Fibroblast of the aortic adventitia (primary cell): ENCODE measurements at regions not wholly inside any gene's neighbourhood (a gene's known extent, or its start where the extent isn't known, plus 50 kb on each side); places are given as distances from the start of the nearest gene placed in this dataset.

Experiments used
- DNase-seq: peaks from one replicate; pipeline ENCODE4 v3.0.0-alpha.2; 2010; ENCODE audit warnings: low read depth
- H3K4me3 ChIP-seq: 2 replicates; pipeline ENCODE4 v1.5.1; 2011; ENCODE audit warnings: low read depth, mild to moderate bottlenecking, control low read depth, low read length, moderate library complexity
- TF ChIP-seq, protein P1 (sequence below): IDR thresholded peaks from 2 replicates; pipeline ENCODE4 v1.5.1; 2011; ENCODE audit warnings: mild to moderate bottlenecking, low read length, control low read depth, inconsistent platforms; ENCODE audit not compliant: insufficient read depth

- TF ChIP-seq, protein P1, sequence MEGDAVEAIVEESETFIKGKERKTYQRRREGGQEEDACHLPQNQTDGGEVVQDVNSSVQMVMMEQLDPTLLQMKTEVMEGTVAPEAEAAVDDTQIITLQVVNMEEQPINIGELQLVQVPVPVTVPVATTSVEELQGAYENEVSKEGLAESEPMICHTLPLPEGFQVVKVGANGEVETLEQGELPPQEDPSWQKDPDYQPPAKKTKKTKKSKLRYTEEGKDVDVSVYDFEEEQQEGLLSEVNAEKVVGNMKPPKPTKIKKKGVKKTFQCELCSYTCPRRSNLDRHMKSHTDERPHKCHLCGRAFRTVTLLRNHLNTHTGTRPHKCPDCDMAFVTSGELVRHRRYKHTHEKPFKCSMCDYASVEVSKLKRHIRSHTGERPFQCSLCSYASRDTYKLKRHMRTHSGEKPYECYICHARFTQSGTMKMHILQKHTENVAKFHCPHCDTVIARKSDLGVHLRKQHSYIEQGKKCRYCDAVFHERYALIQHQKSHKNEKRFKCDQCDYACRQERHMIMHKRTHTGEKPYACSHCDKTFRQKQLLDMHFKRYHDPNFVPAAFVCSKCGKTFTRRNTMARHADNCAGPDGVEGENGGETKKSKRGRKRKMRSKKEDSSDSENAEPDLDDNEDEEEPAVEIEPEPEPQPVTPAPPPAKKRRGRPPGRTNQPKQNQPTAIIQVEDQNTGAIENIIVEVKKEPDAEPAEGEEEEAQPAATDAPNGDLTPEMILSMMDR, result no peak
- no peak overlapping the region for H3K4me3 ChIP-seq
- DNase-seq, result no peak
Observed at GRCh38 chr9:71592400-71592799, 175.9 kb downstream of the CEMIP2 start.

GRCh38 chr9:71590362-71590761 is 178.0 kb downstream of the CEMIP2 start:
- TF ChIP-seq, protein P1, result no peak
- no peak overlapping the region for H3K4me3 ChIP-seq

DNA sequence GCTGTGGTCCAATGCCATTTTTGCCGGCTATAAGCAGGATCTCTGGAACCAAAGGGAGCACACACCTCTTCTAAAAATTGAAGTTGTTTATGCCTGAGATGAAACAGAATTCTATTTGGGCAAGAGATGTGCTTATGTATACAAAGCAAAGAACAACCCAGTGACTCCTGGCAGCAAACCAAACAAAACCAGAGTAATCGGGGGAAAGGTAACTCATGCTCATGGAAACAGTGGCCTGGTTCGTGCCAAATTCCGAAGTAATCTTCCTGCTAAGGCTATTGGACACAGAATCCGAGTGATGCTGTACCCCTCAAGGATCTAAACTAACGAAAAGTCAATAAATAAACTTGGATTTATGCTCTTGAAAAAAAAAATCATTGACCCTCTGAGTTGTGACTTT is 178.7 kb downstream of the CEMIP2 start:
- TF ChIP-seq, protein P1, result no peak
- H3K4me3 ChIP-seq, result no peak overlapping the region
- DNase-seq, result no peak

More at GRCh38 chr9:71590362-71590761, 178.0 kb downstream of the CEMIP2 start:
- no peak for DNase-seq

DNA sequence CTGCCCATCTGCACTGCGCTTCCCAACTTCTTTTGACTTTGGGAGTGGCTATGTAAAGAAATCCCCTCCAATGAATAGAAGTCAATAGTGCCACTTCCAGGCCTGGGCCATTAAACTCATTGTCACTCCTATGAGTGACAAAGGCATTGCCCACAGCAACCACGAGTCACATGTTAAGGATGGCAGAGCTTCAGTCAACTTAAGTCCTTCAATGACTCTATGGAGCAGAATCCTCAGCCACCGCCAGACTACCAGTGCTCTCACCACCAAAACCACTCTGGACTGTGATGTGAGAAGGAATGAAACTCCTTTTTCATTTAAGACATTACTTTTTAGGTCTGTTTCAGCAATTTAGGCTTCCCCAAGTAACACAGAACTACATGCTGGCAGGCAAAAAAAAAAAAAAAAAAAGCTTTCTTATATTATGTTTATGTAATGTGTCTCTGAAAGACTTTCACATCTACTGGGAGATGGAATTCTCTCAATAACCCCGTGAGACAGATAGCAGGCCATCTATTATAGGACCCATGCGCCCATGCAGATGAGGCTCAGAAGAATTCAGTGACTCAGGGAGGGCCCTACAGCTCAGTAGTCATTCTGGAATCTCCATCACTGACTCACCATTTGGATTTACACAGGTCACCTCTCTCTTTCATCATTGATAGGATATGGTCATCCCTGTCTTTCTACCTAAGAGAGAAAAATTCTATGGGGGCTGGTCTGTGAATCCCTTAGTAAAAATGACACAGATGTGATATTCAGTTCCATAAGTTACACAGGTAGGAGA is 180.5 kb downstream of the CEMIP2 start:
- TF ChIP-seq, protein P1, result no peak
- H3K4me3 ChIP-seq, result no peak overlapping the region
- no peak for DNase-seq

DNA sequence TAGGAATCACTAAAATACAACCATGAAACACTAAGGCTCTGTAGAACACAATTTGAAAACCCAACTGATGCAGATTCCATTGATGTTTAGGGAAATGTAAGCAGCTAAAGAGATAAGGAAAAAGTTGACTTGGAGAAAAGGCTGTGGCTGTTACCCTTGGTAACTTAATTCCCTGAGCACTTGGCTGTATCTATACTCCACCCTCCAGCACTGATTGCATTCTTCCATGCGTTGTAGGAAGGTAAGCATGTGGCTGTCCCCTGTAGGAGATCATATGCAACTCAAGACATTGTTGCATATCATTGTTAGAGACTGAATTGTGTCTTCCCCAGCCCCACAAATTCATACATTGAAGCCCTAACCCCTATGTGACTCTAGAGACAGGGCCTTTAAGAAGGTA is 184.5 kb downstream of the CEMIP2 start:
- no peak for DNase-seq
- H3K4me3 ChIP-seq, result no peak overlapping the region
- TF ChIP-seq, protein P1, result no peak

- DNase-seq, result no peak
- H3K4me3 ChIP-seq, result no peak overlapping the region
- TF ChIP-seq, protein P1, result no peak
Observed at GRCh38 chr9:71582347-71582746, 186.0 kb downstream of the CEMIP2 start.

- TF ChIP-seq, protein P1, result no peak
- no peak for DNase-seq
- H3K4me3 ChIP-seq, result no peak overlapping the region
Observed at GRCh38 chr9:71581101-71581500, 187.2 kb downstream of the CEMIP2 start.
